LNCAP (cell line): ENCODE measurements at regions not wholly inside any gene's neighbourhood (a gene's known extent, or its start where the extent isn't known, plus 50 kb on each side); places are given as distances from the start of the nearest gene placed in this dataset.

ENCODE experiments used
- CTCF ChIP-seq: fragments of 450-650 bp; IDR thresholded peaks from 2 replicates; pipeline ENCODE4 v1.5.1; 2017; ENCODE audit warnings: mild to moderate bottlenecking

DNA sequence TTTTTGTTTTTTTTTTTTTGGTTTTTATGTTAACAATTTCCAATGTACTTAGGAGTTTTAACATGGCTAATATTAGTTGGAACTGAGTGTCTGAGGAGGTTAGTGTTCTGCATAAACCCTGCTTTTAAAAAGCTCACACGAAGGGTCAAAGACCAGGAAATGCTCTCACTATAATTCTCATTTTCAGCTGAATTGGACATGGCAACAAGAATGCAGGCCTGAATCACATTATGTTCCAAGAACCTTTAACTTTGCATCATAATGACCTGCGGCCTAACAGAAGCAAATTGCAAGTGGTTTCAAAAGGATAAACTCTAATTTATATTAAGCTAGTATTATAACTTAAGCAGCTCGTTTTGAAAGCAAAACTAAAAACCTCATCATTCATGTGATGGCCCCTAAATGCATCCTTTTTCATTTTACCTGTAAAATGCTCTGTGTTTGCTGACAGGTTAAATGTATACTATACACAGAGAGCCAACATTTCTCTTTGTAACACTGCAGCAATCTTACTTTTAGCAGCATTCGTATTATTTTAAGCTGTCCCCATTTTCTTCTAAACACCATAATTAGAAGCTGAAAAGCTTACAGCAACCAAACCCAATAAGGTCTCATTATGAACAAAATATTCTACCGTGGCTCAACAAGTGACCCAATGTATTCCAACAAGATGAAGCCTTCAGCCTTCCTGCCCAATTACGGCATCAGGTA is 242.8 kb upstream of the SP4 start:
- no peak for TF ChIP-seq CTCF

- TF ChIP-seq CTCF, result no peak
These were observed 242.1 kb upstream of the SP4 start for GRCh38 chr7:21185653-21186265.

DNA sequence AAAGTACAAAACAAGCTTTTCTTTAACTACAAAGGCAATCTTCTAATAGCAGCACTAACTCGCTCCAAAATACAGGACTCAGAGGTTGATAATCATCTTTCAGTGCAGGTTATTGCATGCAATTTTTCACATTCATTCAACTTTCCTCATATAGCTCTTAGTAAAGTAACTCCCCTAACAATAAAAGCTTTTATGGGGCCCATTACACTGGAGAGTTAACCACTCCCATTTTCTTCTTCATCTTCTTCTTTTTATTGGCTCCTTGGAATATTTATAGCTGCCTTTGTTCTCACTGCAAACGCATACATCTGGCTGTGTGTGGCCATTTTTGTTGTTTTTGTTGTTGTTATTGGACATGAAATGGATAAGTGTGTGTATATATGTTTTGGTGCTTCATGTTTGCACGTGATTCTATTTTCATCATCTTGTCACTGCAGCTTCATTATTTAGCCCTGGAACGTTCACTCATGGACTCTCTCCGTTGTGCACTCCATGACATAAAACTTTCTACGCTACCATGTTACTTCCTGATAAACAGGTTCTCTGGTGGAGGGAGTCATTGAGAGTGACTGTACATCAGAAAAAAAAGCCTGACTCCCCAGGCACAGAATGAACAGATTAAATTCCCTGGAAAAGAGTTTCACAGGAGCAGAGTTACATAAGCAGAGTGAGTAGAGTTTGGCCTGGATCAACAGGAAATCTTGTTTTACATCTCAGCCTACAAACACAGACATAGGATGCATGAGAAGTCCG is 236.4 kb upstream of the SP4 start:
- TF ChIP-seq CTCF, result no peak

GRCh38 chr7:21192657-21193056 is 235.2 kb upstream of the SP4 start:
- no peak for TF ChIP-seq CTCF

DNA sequence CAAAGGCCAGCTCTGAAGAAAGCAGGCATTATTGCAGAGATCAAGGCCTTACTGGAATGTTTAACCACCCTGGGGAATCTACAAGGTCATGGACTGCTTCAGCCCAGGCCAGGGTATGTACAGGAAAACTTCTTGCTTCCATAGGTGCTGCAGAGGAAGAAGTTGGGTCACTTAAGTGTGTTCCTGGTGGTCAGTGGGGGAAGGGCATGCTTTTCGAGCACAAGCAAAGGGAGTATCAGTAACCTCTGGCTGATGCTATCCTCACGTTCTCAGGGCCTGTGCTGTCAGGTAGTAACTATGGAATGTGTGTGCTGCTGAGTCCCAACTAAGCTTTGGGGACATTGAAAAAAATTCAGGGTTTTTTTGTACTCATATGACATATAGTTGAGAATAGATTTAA is 234.0 kb upstream of the SP4 start:
- no peak for TF ChIP-seq CTCF

DNA sequence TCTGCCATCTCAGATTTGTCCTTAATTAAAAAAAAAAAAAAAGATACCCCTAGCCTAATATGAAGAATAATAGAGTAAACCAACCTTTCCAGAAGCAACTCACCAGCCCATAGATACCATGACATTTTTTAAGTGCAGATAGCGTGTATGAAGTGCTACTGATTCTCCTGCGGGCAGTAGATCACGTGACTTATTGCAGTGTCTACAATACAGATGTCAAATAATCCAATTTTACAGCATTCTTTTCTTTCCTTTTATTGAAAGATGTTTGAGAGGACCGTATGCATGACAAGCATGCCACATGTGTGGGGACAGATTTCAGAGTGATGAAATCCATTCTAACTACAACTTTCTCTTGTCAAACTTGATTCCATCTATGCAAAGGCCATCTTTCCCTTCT is 232.9 kb upstream of the SP4 start:
- TF ChIP-seq CTCF, result no peak

DNA sequence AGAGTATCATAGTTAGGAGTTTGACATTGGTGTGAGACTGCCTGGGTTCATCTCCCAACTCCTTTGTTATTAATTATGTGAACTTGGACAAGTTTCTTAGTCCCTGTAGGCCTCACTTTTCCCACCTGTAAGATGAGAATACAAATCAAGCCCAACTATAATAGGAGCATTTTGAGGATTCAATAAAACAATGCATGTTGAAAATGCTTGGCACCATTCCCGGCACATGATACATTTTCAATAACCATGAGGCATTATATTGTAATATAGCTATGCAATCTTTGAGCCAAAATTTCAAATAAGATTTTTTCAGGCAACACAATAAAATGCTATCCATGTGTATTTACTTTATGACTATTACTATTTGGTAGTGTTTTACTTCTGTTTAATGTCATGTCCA is 229.0 kb upstream of the SP4 start:
- TF ChIP-seq CTCF, result no peak
